Testis (tissue), 2 donors: ENCODE measurements at regions not wholly inside any gene's neighbourhood (a gene's known extent, or its start where the extent isn't known, plus 50 kb on each side); places are given as distances from the start of the nearest gene placed in this dataset.

Source experiments
- POLR2A ChIP-seq: fragments of 450-650 bp; IDR thresholded peaks from one replicate; pipeline ENCODE4 v1.6.1; 2017; ENCODE audit warnings: antibody characterized with exemption, mild to moderate bottlenecking, moderate library complexity
- TF ChIP-seq, protein P1 (sequence below), 3 experiments: fragments of 450-650 bp in 2 of 3; fragments of 200-600 bp in 1 of 3; sonication (generic) in 1 of 3; IDR thresholded peaks; one replicate each; pipeline ENCODE4 v1.5.1; 2016 to 2019; ENCODE audit warnings: antibody characterized with exemption in 3 of 3, mild to moderate bottlenecking in 2 of 3, moderate library complexity in 1 of 3

DNA sequence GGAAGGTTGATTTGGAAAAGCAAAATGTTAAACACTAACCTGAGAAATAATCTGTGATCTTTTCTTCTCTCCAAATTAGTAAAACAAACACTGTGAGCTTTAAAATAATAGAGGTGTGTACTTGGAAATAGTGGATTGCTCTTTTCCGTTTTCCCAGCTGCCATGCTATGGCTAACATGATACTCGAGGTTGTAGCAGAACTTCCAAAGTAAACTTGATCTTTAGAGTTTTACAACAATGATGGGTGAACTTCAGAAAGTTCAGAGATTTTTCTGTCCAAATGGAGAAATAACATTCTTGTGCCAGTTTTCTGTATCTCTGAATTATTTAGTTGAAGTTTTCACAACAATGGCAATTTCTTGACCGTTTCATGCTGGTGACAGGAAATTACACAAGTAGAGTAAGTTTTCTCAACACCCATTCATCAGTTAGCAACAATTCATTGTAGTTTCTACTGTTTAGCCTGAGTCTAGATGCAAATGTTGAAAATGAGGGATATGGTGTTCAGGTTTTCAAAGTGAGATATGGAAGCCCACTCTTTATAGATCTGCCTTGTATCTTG lies 135.3 kb upstream of the CTAGE1 start:
- TF ChIP-seq, protein P1, sequence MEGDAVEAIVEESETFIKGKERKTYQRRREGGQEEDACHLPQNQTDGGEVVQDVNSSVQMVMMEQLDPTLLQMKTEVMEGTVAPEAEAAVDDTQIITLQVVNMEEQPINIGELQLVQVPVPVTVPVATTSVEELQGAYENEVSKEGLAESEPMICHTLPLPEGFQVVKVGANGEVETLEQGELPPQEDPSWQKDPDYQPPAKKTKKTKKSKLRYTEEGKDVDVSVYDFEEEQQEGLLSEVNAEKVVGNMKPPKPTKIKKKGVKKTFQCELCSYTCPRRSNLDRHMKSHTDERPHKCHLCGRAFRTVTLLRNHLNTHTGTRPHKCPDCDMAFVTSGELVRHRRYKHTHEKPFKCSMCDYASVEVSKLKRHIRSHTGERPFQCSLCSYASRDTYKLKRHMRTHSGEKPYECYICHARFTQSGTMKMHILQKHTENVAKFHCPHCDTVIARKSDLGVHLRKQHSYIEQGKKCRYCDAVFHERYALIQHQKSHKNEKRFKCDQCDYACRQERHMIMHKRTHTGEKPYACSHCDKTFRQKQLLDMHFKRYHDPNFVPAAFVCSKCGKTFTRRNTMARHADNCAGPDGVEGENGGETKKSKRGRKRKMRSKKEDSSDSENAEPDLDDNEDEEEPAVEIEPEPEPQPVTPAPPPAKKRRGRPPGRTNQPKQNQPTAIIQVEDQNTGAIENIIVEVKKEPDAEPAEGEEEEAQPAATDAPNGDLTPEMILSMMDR (IDR thresholded peaks at IDR 0.05): no peak
- TF ChIP-seq POLR2A: no peak
